ENCODE measurements at regions not wholly inside any gene's neighbourhood (a gene's known extent, or its start where the extent isn't known, plus 50 kb on each side); places are given as distances from the start of the nearest gene placed in this dataset.

- TF ChIP-seq, protein P1, sequence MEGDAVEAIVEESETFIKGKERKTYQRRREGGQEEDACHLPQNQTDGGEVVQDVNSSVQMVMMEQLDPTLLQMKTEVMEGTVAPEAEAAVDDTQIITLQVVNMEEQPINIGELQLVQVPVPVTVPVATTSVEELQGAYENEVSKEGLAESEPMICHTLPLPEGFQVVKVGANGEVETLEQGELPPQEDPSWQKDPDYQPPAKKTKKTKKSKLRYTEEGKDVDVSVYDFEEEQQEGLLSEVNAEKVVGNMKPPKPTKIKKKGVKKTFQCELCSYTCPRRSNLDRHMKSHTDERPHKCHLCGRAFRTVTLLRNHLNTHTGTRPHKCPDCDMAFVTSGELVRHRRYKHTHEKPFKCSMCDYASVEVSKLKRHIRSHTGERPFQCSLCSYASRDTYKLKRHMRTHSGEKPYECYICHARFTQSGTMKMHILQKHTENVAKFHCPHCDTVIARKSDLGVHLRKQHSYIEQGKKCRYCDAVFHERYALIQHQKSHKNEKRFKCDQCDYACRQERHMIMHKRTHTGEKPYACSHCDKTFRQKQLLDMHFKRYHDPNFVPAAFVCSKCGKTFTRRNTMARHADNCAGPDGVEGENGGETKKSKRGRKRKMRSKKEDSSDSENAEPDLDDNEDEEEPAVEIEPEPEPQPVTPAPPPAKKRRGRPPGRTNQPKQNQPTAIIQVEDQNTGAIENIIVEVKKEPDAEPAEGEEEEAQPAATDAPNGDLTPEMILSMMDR (conservative IDR thresholded peaks at IDR 0.05; ENCODE audit: low read length) = no peak
- no peak for DNase-seq (ENCODE audit: low read depth)
- no peak overlapping the region for H3K4me3 ChIP-seq (ENCODE audit: low read length)
These were observed 969.2 kb downstream of the CDH18 start for GRCh38 chr5:19018822-19019221.

GRCh38 chr5:19031491-19031890, 956.5 kb downstream of the CDH18 start:
- TF ChIP-seq, protein P1 (conservative IDR thresholded peaks at IDR 0.05; ENCODE audit: low read length) = no peak
- H3K4me3 ChIP-seq (ENCODE audit: low read length) = no peak overlapping the region
- DNase-seq (ENCODE audit: low read depth) = no peak

GRCh38 chr5:19035816-19036215, 952.2 kb downstream of the CDH18 start:
- no peak for DNase-seq (ENCODE audit: low read depth)
- TF ChIP-seq, protein P1 (conservative IDR thresholded peaks at IDR 0.05; ENCODE audit: low read length) = no peak
- no peak overlapping the region for H3K4me3 ChIP-seq (ENCODE audit: low read length)

- no peak for DNase-seq (ENCODE audit: low read depth)
- H3K4me3 ChIP-seq (ENCODE audit: low read length) = no peak overlapping the region
- TF ChIP-seq, protein P1 (conservative IDR thresholded peaks at IDR 0.05; ENCODE audit: low read length) = no peak
These were observed 945.9 kb downstream of the CDH18 start for GRCh38 chr5:19042106-19042505.

DNA sequence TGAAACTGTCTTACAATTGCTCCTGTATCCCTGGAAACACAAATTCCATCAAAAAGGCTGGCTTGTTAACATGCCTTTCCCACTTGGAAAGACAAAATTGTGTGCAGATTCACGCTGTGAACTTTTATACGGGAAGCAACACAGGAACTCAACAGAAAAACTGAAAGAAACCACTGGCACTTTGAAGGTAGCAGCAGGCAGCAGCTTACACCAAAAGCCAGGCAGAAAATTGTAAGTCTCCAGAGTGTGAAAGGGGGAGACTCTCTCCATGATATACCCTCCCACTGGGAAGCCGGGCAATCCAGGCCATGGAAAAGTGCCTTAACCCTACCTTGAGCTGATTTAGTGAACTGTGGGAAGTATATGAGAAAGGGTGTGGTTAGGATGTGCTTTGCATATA, 943.7 kb downstream of the CDH18 start:
- TF ChIP-seq, protein P1 (conservative IDR thresholded peaks at IDR 0.05; ENCODE audit: low read length) = no peak
- DNase-seq (ENCODE audit: low read depth) = no peak
- no peak overlapping the region for H3K4me3 ChIP-seq (ENCODE audit: low read length)

DNA sequence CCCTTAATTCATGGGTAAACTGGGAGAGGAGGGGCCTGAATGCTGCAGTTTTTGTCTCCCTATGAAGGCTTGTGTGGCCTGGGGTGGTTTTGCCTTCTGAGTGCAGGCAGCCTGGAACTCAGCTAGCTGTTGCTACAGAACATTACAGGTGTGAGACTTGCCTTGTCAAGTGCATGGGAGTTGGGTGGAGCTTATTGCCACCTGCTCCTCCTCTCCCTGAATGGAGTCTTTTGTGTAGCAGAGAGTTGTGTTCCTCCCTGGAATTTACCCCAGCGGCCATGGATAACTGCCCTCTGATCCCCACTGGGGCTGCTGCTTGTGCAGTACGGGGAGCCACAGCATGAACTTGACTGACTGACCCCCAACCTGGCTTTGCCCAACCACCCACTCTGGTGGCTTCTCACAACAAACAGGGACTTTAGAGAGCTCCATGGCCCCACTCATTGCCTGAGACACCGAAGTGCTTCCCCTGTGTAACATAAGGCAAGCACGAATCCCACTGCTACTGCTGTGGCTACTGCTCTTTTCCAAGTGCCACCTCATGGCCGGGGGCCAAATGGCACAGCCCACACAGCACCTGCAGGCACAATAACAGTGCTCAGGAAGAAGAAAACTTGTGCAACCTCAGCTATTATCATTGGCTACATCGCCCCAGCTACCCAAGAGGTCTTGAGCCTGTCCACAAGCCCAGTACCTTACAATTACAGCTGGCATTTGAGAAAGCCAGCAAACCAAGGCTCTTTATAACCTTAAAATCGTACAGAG, 942.9 kb downstream of the CDH18 start:
- no peak for DNase-seq (ENCODE audit: low read depth)
- no peak overlapping the region for H3K4me3 ChIP-seq (ENCODE audit: low read length)
- TF ChIP-seq, protein P1 (conservative IDR thresholded peaks at IDR 0.05; ENCODE audit: low read length) = no peak

DNA sequence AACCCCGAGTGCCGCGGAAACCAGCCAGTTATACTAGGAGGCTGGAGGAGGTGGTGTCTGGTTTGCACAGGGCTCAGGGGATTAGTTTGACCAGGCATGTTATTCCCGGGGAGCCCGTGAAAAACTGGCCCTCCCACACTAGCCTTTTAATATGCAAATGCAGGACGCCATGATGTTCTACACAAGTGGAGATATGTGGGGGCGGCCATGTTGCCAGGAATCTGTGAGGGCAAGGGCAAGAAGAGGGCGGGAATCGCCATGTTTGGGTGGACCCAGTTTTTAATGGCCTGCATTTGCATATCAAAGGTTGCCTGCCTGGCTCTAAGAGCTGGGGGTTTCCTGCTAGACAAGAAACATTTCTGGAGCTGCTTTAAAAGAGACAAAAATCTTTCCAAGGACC, 940.7 kb downstream of the CDH18 start:
- no peak for DNase-seq (ENCODE audit: low read depth)
- TF ChIP-seq, protein P1 (conservative IDR thresholded peaks at IDR 0.05; ENCODE audit: low read length) = no peak
- H3K4me3 ChIP-seq (ENCODE audit: low read length) = no peak overlapping the region

Measured in AG10803 (cell line).